HepG2 (cell line): ENCODE measurements at regions not wholly inside any gene's neighbourhood (a gene's known extent, or its start where the extent isn't known, plus 50 kb on each side); places are given as distances from the start of the nearest gene placed in this dataset.

ENCODE experiments used
- ATAC-seq: fragments of 200-7000 bp; cut with Tn5 transposase; 3 replicates; pipeline ENCODE4 v1.9.1; 2020; ENCODE audit warnings: mild to moderate bottlenecking, moderate library complexity
- BruUV-seq: library from RNA; stranded (reverse); fragments of 400-500 nt; replicated peaks from 2 replicates; lab custom pipeline; 2021; lab: Mats Ljungman, UMichigan
- CTCF ChIA-PET: fragments of 300-600 bp; formaldehyde crosslinking; extraction: SDS; loops from one replicate; lab custom pipeline; 2021; ENCODE audit warnings: low total read pairs, inconsistent platforms, low intra/inter-chr PET ratio; lab: Yijun Ruan, JAX
- POLR2A ChIA-PET: fragments of 350-600 bp; sonication (Branson Sonifier 250); formaldehyde crosslinking; loops from one replicate; lab custom pipeline; 2020; ENCODE audit warnings: antibody characterized with exemption, inconsistent platforms; lab: Yijun Ruan, JAX
- DNase-seq: peaks from one replicate; pipeline ENCODE4 v3.0.0-alpha.2; 2015; ENCODE audit warnings: low spot score
- FAIRE-seq: peaks from 3 replicates; lab custom pipeline; 2011; peaks lifted over from hg19 to GRCh38; lab: Jason Lieb, UNC
- H2AFZ ChIP-seq: one replicate; pipeline ENCODE4 v1.6.1; 2011; ENCODE audit warnings: low read length, inconsistent platforms
- H3K27ac ChIP-seq: fragments of 300-600 bp; 3 replicates; pipeline ENCODE4 v1.8.0; 2011; ENCODE audit warnings: mixed run types, mild to moderate bottlenecking, mixed read lengths, low read length, inconsistent platforms; ENCODE audit not compliant: insufficient read depth; ENCODE audit errors: extremely low read length
- H3K27me3 ChIP-seq, 2 experiments: fragments of 200-600 bp in 1 of 2; 2 replicates in 1 of 2; 3 replicates in 1 of 2; pipeline versions ENCODE4 v1.6.0 to v1.8.0; 2011; ENCODE audit warnings: low read length in 2 of 2, mild to moderate bottlenecking in 2 of 2, moderate library complexity in 2 of 2, inconsistent platforms in 1 of 2; ENCODE audit not compliant: insufficient read depth in 2 of 2, control insufficient read depth in 1 of 2
- H3K36me3 ChIP-seq, 2 experiments: fragments of 200-600 bp in 1 of 2; replicated peaks in 1 of 2; 2 replicates in 1 of 2; 3 replicates in 1 of 2; pipeline versions ENCODE4 v1.5.1 to v1.8.0; 2011; ENCODE audit warnings: low read length in 2 of 2, inconsistent platforms in 1 of 2; ENCODE audit not compliant: insufficient read depth in 2 of 2, control insufficient read depth in 1 of 2
- H3K4me1 ChIP-seq: 2 replicates; pipeline ENCODE4 v1.5.1; 2012; ENCODE audit warnings: low read length, inconsistent platforms; ENCODE audit not compliant: insufficient read depth
- H3K4me2 ChIP-seq: 2 replicates; pipeline ENCODE4 v1.6.0; 2011; ENCODE audit warnings: low read depth, low read length, inconsistent platforms
- H3K4me3 ChIP-seq, 3 experiments: fragments of 200-600 bp in 1 of 3; sonication (generic), shearing (Covaris generic) in 1 of 3; replicated peaks in 1 of 3; 2 replicates each; pipeline ENCODE4 v1.5.1; 2011 to 2016; ENCODE audit warnings: low read length in 3 of 3, inconsistent platforms in 2 of 3, low read depth in 2 of 3, mild to moderate bottlenecking in 2 of 3, control low read depth in 1 of 3, mixed read lengths in 1 of 3; ENCODE audit not compliant: insufficient read depth in 1 of 3
- H3K79me2 ChIP-seq: one replicate; pipeline ENCODE4 v1.6.1; 2011; ENCODE audit warnings: low read length, inconsistent platforms; ENCODE audit not compliant: insufficient read depth
- H3K9ac ChIP-seq: 2 replicates; pipeline ENCODE4 v1.6.0; 2011; ENCODE audit warnings: mild to moderate bottlenecking, low read depth, low read length, inconsistent platforms; ENCODE audit not compliant: insufficient read depth
- H3K9me3 ChIP-seq: 2 replicates; pipeline ENCODE4 v1.5.1; 2012; ENCODE audit warnings: mild to moderate bottlenecking, low read length
- H4K20me1 ChIP-seq: 2 replicates; pipeline ENCODE4 v1.6.0; 2011; ENCODE audit warnings: inconsistent platforms, mild to moderate bottlenecking, low read length, moderate library complexity; ENCODE audit not compliant: insufficient read depth
- AKNA ChIP-seq: sonication (generic); formaldehyde crosslinking; IDR thresholded peaks from 2 replicates; pipeline ENCODE4 v1.4.0; 2020; ENCODE audit warnings: missing genetic modification reagents, borderline replicate concordance
- ATAD3A ChIP-seq: sonication (generic); formaldehyde crosslinking; IDR thresholded peaks from 2 replicates; pipeline ENCODE4 v1.4.0; 2020; ENCODE audit warnings: missing genetic modification reagents
- PATZ1 ChIP-seq: sonication (generic); formaldehyde crosslinking; IDR thresholded peaks from 2 replicates; pipeline ENCODE4 v1.4.0; 2020; ENCODE audit warnings: missing genetic modification reagents
- SP140L ChIP-seq: sonication (generic); formaldehyde crosslinking; IDR thresholded peaks from 2 replicates; pipeline ENCODE4 v1.4.0; 2020; ENCODE audit warnings: missing genetic modification reagents, borderline replicate concordance
- ZBTB7A ChIP-seq: sonication (generic); formaldehyde crosslinking; IDR thresholded peaks from 2 replicates; pipeline ENCODE4 v1.8.0; 2022; ENCODE audit warnings: mild to moderate bottlenecking, missing genetic modification reagents
- ZNF441 ChIP-seq: sonication (generic); formaldehyde crosslinking; IDR thresholded peaks from 2 replicates; pipeline ENCODE4 v1.7.0; 2021; ENCODE audit warnings: missing genetic modification reagents, borderline replicate concordance
- ZSCAN30 ChIP-seq: sonication (generic); formaldehyde crosslinking; IDR thresholded peaks from 2 replicates; pipeline ENCODE4 v1.5.0; 2020; ENCODE audit warnings: mild to moderate bottlenecking, missing genetic modification reagents
- WGBS: methylation state at CpG from one replicate; pipeline ENCODE4 v1.1.6; 2017; ENCODE audit warnings: low lambda C conversion rate; 5-methylcytosine and 5-hydroxymethylcytosine counted together
- in situ Hi-C: cut with HindIII; loops from 2 replicates; pipeline ENCODE4 v1.10.0; 2017; ENCODE audit warnings: low pct_unique_long_range_greater_than_20kb; ENCODE audit not compliant: extremely low pct_ligation_motif_present
- intact Hi-C: fragments of 100-400 bp; cut with micrococcal nuclease; formaldehyde crosslinking; loops from one replicate; pipeline ENCODE4 v1.10.0; 2022; ENCODE audit not compliant: unreplicated experiment

- intact Hi-C loops = no loop called here
- no peak for FAIRE-seq
- Histone ChIP-seq H3K4me3 (no peak overlapping the region), H3K9me3 (no peaks in the 10 kb centered on the region), H2AFZ (no peak overlapping the region), H3K27ac (no peak overlapping the region), H3K79me2 (no peaks in the 10 kb centered on the region), H3K9ac (no peak overlapping the region), H3K27me3 (peaks cover 7 to 45% of the 10 kb centered on the region in 2 experiments; a peak in 3 of 5 replicates), H4K20me1 (no peaks in the 10 kb centered on the region), H3K4me2 (no peak overlapping the region), H3K4me1 (no peaks in the 10 kb centered on the region), H3K36me3 (no peaks in the 10 kb centered on the region)
- ATAC-seq = no peak
- in situ Hi-C loops = no loop called here
- POLR2A ChIA-PET = no interaction called here
- BruUV-seq = no TSS peak
- no peak for TF ChIP-seq ZSCAN30
- no peak for TF ChIP-seq AKNA (CRISPR knock-in tag)
- no peak for TF ChIP-seq SP140L
- no peak for TF ChIP-seq PATZ1 (CRISPR knock-in tag)
- TF ChIP-seq ZNF441 (CRISPR knock-in tag) = no peak
- TF ChIP-seq ATAD3A = no peak
- no peak for TF ChIP-seq ZBTB7A (CRISPR knock-in tag)
- no peak for DNase-seq
- CTCF ChIA-PET = no interaction called here
- 11% methylated on average over 8 of the region's 16 CpGs for WGBS
Observed at GRCh38 chr10:3412646-3413045, 240.1 kb upstream of the PITRM1 start.
